Esophagus squamous epithelium (tissue), 5 donors: ENCODE measurements at regions not wholly inside any gene's neighbourhood (a gene's known extent, or its start where the extent isn't known, plus 50 kb on each side); places are given as distances from the start of the nearest gene placed in this dataset.
A peak's percentile ranks its signal among the peaks of the same experiment; 100 is the strongest.

Experiments used
- DNase-seq: peaks from one replicate; lab custom pipeline; 2025; lab: John Stamatoyannopoulos, UW
- H3K27ac ChIP-seq, 4 donors: fragments of 200-600 bp; sonication (generic); one replicate each; pipeline ENCODE4 v1.5.1; 2016 to 2019; ENCODE audit warnings: mild to moderate bottlenecking in 1 of 4
- H3K27me3 ChIP-seq, 4 donors: fragments of 200-600 bp; sonication (generic); 1 replicate in 3 of 4; 2 replicates in 1 of 4; pipeline versions ENCODE4 v1.5.1 to v1.6.0; 2017 to 2021; ENCODE audit warnings: antibody characterized with exemption in 1 of 4
- H3K36me3 ChIP-seq, 3 donors: fragments of 200-600 bp; sonication (generic); one replicate each; pipeline ENCODE4 v1.5.1; 2016 to 2019
- H3K4me1 ChIP-seq, 3 donors: fragments of 200-600 bp; sonication (generic); one replicate each; pipeline ENCODE4 v1.5.1; 2017 to 2019
- H3K4me3 ChIP-seq, 4 donors: fragments of 200-600 bp; sonication (generic); 1 replicate in 3 of 4; 2 replicates in 1 of 4; pipeline ENCODE4 v1.5.1; 2016 to 2019; ENCODE audit warnings: mild to moderate bottlenecking in 2 of 4, moderate library complexity in 1 of 4
- H3K9me3 ChIP-seq, 3 donors: fragments of 200-600 bp; sonication (generic); one replicate each; pipeline ENCODE4 v1.5.1; 2016 to 2019
- POLR2A ChIP-seq, 4 donors: fragments of 450-650 bp; IDR thresholded peaks; one replicate each; pipeline ENCODE4 v1.6.1; 2017; ENCODE audit warnings: antibody characterized with exemption in 4 of 4, mild to moderate bottlenecking in 4 of 4, moderate library complexity in 3 of 4
- WGBS, 2 donors: methylation state at CpG; one replicate each; pipeline ENCODE4 v1.1.5; 2018; 5-methylcytosine and 5-hydroxymethylcytosine counted together
- intact Hi-C: fragments of 100-400 bp; cut with DNase I; formaldehyde crosslinking; loops from one replicate; pipeline ENCODE4 v1.15.0; 2022
- TF ChIP-seq, protein P1 (sequence below), 6 experiments: fragments of 450-650 bp in 4 of 6; fragments of 200-600 bp in 2 of 6; sonication (generic) in 2 of 6; IDR thresholded peaks; one replicate each; pipeline ENCODE4 v1.5.1; 2016 to 2019; ENCODE audit warnings: antibody characterized with exemption in 6 of 6, mild to moderate bottlenecking in 4 of 6, moderate library complexity in 4 of 6
- donor health status: DM: yes; HTN: yes; CAD: no.

DNA sequence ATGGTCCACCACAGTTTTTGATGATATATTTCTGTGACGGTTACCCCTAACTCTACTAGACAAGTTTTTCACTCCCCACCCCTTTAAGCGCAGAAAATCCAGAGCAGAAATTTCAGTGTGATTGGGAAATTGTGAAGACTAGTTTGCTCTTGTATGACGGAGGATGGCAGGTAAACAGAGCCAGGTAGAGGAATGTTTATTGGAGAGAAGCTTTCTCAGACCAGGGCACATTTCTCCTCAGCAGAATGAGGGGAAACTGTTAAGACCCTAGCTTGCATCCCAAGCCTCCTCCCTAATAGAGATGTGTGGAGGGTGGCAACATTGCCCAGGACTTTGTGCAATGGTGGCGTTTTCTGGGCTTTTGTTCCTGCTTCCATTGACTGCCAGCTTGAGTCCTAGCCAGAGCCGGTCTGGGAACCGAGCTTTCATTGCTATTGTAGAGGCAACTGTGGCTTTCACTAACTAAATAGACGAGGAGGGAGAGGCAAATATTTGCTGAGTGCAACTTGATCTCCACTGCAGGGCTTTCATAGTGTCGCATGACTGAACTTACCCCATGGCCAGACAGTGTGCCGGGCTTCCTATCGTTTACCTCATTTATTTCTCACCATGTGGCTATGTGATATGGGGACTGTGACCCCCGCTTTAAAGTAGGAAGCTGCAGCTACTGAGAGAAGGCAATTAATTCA, 159.6 kb upstream of the MPHOSPH6 start:
- Histone ChIP-seq H3K4me1 (peaks cover 0 to 7% (median 0%) of the 10 kb centered on the region in 3 donors), H3K36me3 (no peaks in the 10 kb centered on the region), H3K27me3 (peaks cover 0 to 10% (median 0%) of the 10 kb centered on the region in 4 donors), H3K9me3 (no peaks in the 10 kb centered on the region), H3K27ac (no peak overlapping the region), H3K4me3 (no peak overlapping the region)
- TF ChIP-seq, protein P1, sequence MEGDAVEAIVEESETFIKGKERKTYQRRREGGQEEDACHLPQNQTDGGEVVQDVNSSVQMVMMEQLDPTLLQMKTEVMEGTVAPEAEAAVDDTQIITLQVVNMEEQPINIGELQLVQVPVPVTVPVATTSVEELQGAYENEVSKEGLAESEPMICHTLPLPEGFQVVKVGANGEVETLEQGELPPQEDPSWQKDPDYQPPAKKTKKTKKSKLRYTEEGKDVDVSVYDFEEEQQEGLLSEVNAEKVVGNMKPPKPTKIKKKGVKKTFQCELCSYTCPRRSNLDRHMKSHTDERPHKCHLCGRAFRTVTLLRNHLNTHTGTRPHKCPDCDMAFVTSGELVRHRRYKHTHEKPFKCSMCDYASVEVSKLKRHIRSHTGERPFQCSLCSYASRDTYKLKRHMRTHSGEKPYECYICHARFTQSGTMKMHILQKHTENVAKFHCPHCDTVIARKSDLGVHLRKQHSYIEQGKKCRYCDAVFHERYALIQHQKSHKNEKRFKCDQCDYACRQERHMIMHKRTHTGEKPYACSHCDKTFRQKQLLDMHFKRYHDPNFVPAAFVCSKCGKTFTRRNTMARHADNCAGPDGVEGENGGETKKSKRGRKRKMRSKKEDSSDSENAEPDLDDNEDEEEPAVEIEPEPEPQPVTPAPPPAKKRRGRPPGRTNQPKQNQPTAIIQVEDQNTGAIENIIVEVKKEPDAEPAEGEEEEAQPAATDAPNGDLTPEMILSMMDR (IDR thresholded peaks at IDR 0.05), result no peak
- TF ChIP-seq POLR2A (IDR thresholded peaks at IDR 0.05), result no peak
- intact Hi-C loops, result no loop called here
- WGBS, 2 donors, result 56 to 58% methylated on average over 7 to 10 of the region's 11 CpGs
- DNase-seq, result no peak

DNA sequence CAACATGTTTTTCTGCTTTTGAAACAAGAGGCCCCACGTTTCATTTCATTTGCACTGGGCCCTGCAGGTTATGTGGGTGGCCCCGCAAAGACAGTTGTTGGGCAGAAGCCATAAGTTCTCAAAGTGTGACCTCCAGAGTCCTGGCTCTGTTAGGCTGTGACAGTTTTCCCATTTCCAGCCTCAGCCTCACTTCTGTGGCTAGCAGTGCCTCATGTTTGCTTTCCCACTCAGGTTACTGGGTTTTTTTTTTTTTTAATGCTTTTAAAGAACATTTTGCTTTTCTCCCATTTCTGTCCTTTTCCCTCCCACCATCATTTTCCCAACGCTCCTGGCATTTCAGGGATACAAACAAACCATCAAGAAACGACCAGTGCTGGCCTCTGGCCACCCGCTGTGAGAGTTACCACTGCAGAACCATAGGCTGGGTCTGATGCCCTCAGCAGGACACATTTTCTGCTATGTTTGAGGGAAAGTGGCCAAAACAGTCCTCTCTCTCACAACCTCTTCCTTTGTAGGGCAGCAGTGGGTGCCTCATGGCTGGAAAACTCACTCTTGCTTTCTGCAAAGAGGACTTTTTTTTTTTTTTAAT, 159.0 kb upstream of the MPHOSPH6 start:
- WGBS, 2 donors, result 51 to 56% methylated on average over 4 of the region's 5 CpGs
- TF ChIP-seq, protein P1 (IDR thresholded peaks at IDR 0.05), result no peak
- no peak for TF ChIP-seq POLR2A (IDR thresholded peaks at IDR 0.05)
- Histone ChIP-seq H3K4me3 (no peak overlapping the region), H3K4me1 (peaks cover 0 to 7% (median 0%) of the 10 kb centered on the region in 3 donors), H3K36me3 (no peaks in the 10 kb centered on the region), H3K27ac (no peak overlapping the region), H3K27me3 (peaks cover 0 to 10% (median 0%) of the 10 kb centered on the region in 4 donors), H3K9me3 (no peaks in the 10 kb centered on the region)
- intact Hi-C loops, result no loop called here
- no peak for DNase-seq

DNA sequence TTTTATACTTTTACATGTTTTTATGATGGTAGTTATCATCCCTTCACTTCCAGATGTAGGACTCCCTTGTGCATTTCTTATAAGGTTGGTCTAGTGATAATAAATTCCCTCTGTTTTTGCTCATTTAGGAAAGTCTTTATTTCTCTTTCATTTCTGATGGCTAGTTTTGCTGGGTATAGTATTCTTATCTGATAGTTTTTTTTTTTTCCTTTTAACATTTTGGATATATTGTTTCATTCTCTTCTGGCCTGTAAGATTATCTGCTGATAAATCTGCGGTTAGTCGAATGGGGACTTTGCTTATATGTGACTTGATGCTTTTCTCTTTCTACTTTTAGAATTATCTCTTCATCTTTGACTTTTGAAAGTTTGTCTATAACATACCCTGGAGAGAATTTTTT, 153.1 kb upstream of the MPHOSPH6 start:
- H3K27me3 ChIP-seq, result no peaks in the 10 kb centered on the region
- DNase-seq, result no peak
- no peak overlapping the region for H3K4me3 ChIP-seq
- H3K36me3 ChIP-seq, result no peaks in the 10 kb centered on the region
- peaks cover 0 to 9% (median 0%) of the 10 kb centered on the region in 3 donors for H3K4me1 ChIP-seq
- TF ChIP-seq, protein P1 (IDR thresholded peaks at IDR 0.05), result no peak
- TF ChIP-seq POLR2A (IDR thresholded peaks at IDR 0.05), result no peak
- WGBS, 2 donors, result 90 to 94% methylated on average over 2 of the region's 2 CpGs
- intact Hi-C loops, result no loop called here
- H3K27ac ChIP-seq, result no peak overlapping the region
- peaks cover 0 to 9% (median 0%) of the 10 kb centered on the region in 3 donors for H3K9me3 ChIP-seq

DNA sequence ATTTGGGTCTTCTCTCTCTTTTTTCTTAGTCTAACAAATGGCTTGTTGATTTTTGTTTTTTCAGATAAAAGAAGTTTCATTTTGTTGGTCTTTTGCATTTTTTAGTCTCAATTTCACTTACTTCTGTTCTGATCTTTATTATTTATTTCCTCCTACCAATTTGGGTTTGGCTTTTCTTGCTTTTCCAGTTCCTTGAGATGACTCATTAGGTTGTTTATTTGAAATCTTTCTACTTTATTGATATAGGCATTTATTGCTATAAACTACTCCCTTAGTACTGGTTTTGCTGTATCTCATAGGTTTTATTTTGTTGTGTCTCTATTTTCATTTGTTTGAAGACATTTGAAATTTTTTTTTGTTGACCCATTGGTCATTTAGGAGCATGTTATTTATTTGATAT, 152.2 kb upstream of the MPHOSPH6 start:
- Histone ChIP-seq H3K9me3 (peaks cover 0 to 9% (median 0%) of the 10 kb centered on the region in 3 donors), H3K4me3 (no peak overlapping the region), H3K4me1 (peaks cover 0 to 16% (median 0%) of the 10 kb centered on the region in 3 donors), H3K27me3 (no peaks in the 10 kb centered on the region), H3K36me3 (no peaks in the 10 kb centered on the region), H3K27ac (peak overlapping the region in 3 of 4 donors; percentile 47 to 59 (median 56))
- intact Hi-C loops, result no loop called here
- no peak for TF ChIP-seq POLR2A (IDR thresholded peaks at IDR 0.05)
- TF ChIP-seq, protein P1 (IDR thresholded peaks at IDR 0.05), result no peak
- no peak for DNase-seq

DNA sequence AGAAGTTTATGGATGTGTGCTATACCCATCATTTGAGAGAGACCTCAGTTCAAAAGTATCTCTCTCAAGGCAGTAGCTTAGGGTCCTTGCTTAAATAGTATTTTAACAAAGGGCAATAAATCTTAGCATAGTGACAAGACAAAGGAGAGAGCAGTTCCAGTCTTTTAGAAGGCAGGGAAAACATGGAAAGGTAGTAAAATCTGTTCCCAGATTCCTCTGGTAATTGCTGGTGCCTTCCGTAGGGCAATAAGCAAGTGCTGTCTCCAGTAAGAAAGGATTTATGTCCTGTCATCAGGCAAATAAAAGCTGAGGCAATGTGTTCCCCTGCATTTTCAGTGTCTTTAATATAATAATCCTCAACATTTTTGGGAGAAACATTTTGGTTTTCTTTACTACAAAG, 149.0 kb upstream of the MPHOSPH6 start:
- no peak overlapping the region for H3K4me3 ChIP-seq
- H3K27me3 ChIP-seq, result no peaks in the 10 kb centered on the region
- peaks cover 0 to 9% (median 0%) of the 10 kb centered on the region in 3 donors for H3K9me3 ChIP-seq
- peaks cover 0 to 16% (median 0%) of the 10 kb centered on the region in 3 donors for H3K4me1 ChIP-seq
- DNase-seq, result no peak
- intact Hi-C loops, result no loop called here
- no peaks in the 10 kb centered on the region for H3K36me3 ChIP-seq
- TF ChIP-seq POLR2A (IDR thresholded peaks at IDR 0.05), result no peak
- TF ChIP-seq, protein P1 (IDR thresholded peaks at IDR 0.05), result no peak
- H3K27ac ChIP-seq, result no peak overlapping the region
- WGBS, 2 donors, result 87 to 93% methylated on average over 1 of the region's 1 CpG
